ENCODE measurements at regions not wholly inside any gene's neighbourhood (a gene's known extent, or its start where the extent isn't known, plus 50 kb on each side); places are given as distances from the start of the nearest gene placed in this dataset.

DNA sequence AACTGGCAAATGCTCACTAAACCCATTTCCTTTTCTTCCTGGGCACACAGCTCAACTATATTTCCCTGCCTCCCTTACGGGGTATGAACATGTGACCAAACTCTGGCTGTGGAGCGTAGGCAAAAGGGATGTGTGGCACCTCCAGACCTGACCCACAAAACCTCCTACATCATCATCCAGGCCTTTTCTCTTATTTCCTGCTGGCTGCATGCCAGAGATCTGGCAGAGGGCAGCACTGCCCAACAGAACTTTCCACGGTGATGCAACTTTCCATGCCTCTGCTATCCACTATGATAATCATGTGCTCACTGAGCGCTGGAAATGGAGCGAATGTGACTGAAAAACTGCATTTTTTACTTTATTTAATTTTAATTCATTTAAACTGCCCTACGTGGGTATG, 99.6 kb upstream of the CACNA1E start:
- Histone ChIP-seq H3K4me3 (ENCODE audit: low read length) (no peak overlapping the region), H3K9me3 (replicated peaks; ENCODE audit: insufficient read depth, low read length) (no peaks in the 10 kb centered on the region), H3K36me3 (replicated peaks; ENCODE audit: insufficient read depth, low read length) (no peaks in the 10 kb centered on the region), H3K27me3 (replicated peaks; ENCODE audit: insufficient read depth, low read length) (no peaks in the 10 kb centered on the region), H3F3A (ENCODE audit: insufficient read depth, low read length) (no peaks in the 10 kb centered on the region), H3K27ac (ENCODE audit: low read length) (no peak overlapping the region), H3K79me2 (ENCODE audit: low read length) (no peaks in the 10 kb centered on the region), H3K9ac (ENCODE audit: low read length) (no peak overlapping the region), H3K9me2 (replicated peaks; ENCODE audit: insufficient read depth, low read length) (no peaks in the 10 kb centered on the region), H4K20me1 (ENCODE audit: insufficient read depth, low read length) (no peaks in the 10 kb centered on the region), H3K4me2 (ENCODE audit: low read depth, low read length) (no peak overlapping the region), H2AFZ (ENCODE audit: low read length) (no peak overlapping the region), H3K4me1 (ENCODE audit: low read length) (no peaks in the 10 kb centered on the region)
- DNase-seq: no peak
- TF ChIP-seq EZH2phosphoT487 (IDR thresholded peaks at IDR 0.05; ENCODE audit: low read length) (no peak), CTCF (IDR thresholded peaks at IDR 0.05; ENCODE audit: low read length) (no peak), EZH2 (optimal IDR thresholded peaks at IDR 0.05; ENCODE audit: low read depth, low read length) (no peak)

GRCh38 chr1:181386340-181386739, 97.0 kb upstream of the CACNA1E start:
- Histone ChIP-seq H3K27ac (ENCODE audit: low read length) (no peak overlapping the region), H4K20me1 (ENCODE audit: insufficient read depth, low read length) (no peaks in the 10 kb centered on the region), H3K79me2 (ENCODE audit: low read length) (no peaks in the 10 kb centered on the region), H3K9me2 (replicated peaks; ENCODE audit: insufficient read depth, low read length) (no peaks in the 10 kb centered on the region), H3K4me2 (ENCODE audit: low read depth, low read length) (no peak overlapping the region), H2AFZ (ENCODE audit: low read length) (no peak overlapping the region), H3K36me3 (replicated peaks; ENCODE audit: insufficient read depth, low read length) (no peaks in the 10 kb centered on the region), H3K27me3 (replicated peaks; ENCODE audit: insufficient read depth, low read length) (no peaks in the 10 kb centered on the region), H3K4me3 (ENCODE audit: low read length) (no peak overlapping the region), H3K9ac (ENCODE audit: low read length) (no peak overlapping the region), H3F3A (ENCODE audit: insufficient read depth, low read length) (no peaks in the 10 kb centered on the region), H3K4me1 (ENCODE audit: low read length) (no peaks in the 10 kb centered on the region), H3K9me3 (replicated peaks; ENCODE audit: insufficient read depth, low read length) (no peaks in the 10 kb centered on the region)
- TF ChIP-seq EZH2 (optimal IDR thresholded peaks at IDR 0.05; ENCODE audit: low read depth, low read length): no peak
- TF ChIP-seq EZH2phosphoT487 (IDR thresholded peaks at IDR 0.05; ENCODE audit: low read length): no peak
- TF ChIP-seq CTCF (IDR thresholded peaks at IDR 0.05; ENCODE audit: low read length): no peak
- no peak for DNase-seq

- Histone ChIP-seq H3K79me2 (ENCODE audit: low read length) (no peaks in the 10 kb centered on the region), H3K9me2 (replicated peaks; ENCODE audit: insufficient read depth, low read length) (no peaks in the 10 kb centered on the region), H4K20me1 (ENCODE audit: insufficient read depth, low read length) (no peaks in the 10 kb centered on the region), H3F3A (ENCODE audit: insufficient read depth, low read length) (no peaks in the 10 kb centered on the region), H3K4me3 (ENCODE audit: low read length) (no peak overlapping the region), H3K27me3 (replicated peaks; ENCODE audit: insufficient read depth, low read length) (no peaks in the 10 kb centered on the region), H3K9me3 (replicated peaks; ENCODE audit: insufficient read depth, low read length) (no peaks in the 10 kb centered on the region), H3K36me3 (replicated peaks; ENCODE audit: insufficient read depth, low read length) (no peaks in the 10 kb centered on the region), H3K27ac (ENCODE audit: low read length) (no peak overlapping the region), H2AFZ (ENCODE audit: low read length) (no peak overlapping the region), H3K4me2 (ENCODE audit: low read depth, low read length) (no peak overlapping the region), H3K4me1 (ENCODE audit: low read length) (no peaks in the 10 kb centered on the region), H3K9ac (ENCODE audit: low read length) (no peak overlapping the region)
- TF ChIP-seq EZH2phosphoT487 (IDR thresholded peaks at IDR 0.05; ENCODE audit: low read length) (no peak), EZH2 (optimal IDR thresholded peaks at IDR 0.05; ENCODE audit: low read depth, low read length) (no peak), CTCF (IDR thresholded peaks at IDR 0.05; ENCODE audit: low read length) (no peak)
- no peak for DNase-seq
Measured at GRCh38 chr1:181386951-181387350, 96.4 kb upstream of the CACNA1E start.

All from MM.1S (cell line).